ENCODE measurements at regions not wholly inside any gene's neighbourhood (a gene's known extent, or its start where the extent isn't known, plus 50 kb on each side); places are given as distances from the start of the nearest gene placed in this dataset.

DNA sequence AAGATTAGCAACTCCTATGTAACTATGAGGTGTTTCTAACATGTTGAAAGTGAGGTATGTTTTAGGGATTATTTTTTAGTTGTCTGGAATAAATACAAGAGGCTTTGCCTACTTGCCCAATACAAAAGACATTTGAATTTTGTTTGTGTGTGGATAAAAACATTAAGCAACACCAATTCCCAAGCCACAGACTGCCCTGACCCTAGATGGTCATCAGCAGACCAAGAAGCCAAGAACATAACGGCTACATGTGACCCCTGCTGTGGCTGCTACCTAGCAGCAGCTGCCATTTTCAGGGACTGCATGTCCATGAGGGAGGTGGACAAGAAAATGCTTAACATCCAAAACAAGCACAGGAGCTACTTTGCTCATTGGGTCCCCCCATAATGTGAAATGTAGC is 70.5 kb upstream of the QRFPR start:
- no peak for TF ChIP-seq CTCF (IDR thresholded peaks at IDR 0.05; ENCODE audit: borderline replicate concordance, extremely low read depth, insufficient read depth)
- Histone ChIP-seq H3K27ac (ENCODE audit: low read depth in 2 of 2, low read length in 2 of 2) (no peak overlapping the region), H3K4me1 (ENCODE audit: control insufficient read depth in 2 of 3, insufficient read depth in 2 of 3, low read depth in 1 of 3, low read length in 3 of 3) (peaks cover 0 to 3% (median 0%) of the 10 kb centered on the region in 3 donors), H3K9ac (ENCODE audit: low read length in 3 of 3) (no peak overlapping the region), H3K4me3 (ENCODE audit: low read length in 3 of 3) (peak overlapping the region in 1 of 3 donors; percentile 50), H3K9me3 (ENCODE audit: control insufficient read depth in 2 of 3, insufficient read depth in 1 of 3, low read length in 3 of 3) (no peaks in the 10 kb centered on the region), H3K27me3 (ENCODE audit: control insufficient read depth, insufficient read depth, low read length) (no peaks in the 10 kb centered on the region), H3K36me3 (ENCODE audit: control insufficient read depth in 2 of 3, insufficient read depth in 3 of 3, low read length in 3 of 3) (no peaks in the 10 kb centered on the region)
- intact Hi-C loops (cut with DNase I), result no loop called here
- DNase-seq (no peak), FAIRE-seq (no peak)

DNA sequence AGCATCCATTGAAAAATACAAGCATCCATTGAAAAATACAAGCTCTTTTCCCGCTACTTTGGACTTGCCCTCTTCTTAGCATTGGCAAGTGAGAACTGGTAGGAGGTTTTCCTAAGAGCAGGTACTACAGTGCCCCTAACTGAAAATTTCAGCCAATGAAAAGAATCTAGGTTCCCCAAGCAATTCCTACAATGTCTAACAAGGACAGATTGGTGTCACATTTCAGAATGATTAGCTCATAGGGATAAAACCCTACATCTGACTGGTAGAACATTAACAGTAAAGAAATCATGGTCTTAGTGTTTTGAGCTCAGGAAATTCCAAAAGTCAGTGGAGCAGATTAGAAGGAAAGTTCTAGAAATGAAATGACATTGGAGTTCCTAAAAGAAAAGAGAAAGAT is 68.6 kb upstream of the QRFPR start:
- Histone ChIP-seq H3K27ac (ENCODE audit: low read depth in 2 of 2, low read length in 2 of 2) (peak overlapping the region; percentile 90 to 93), H3K9ac (ENCODE audit: low read length in 3 of 3) (no peak overlapping the region), H3K9me3 (ENCODE audit: control insufficient read depth in 2 of 3, insufficient read depth in 1 of 3, low read length in 3 of 3) (no peaks in the 10 kb centered on the region), H3K4me1 (ENCODE audit: control insufficient read depth in 2 of 3, insufficient read depth in 2 of 3, low read depth in 1 of 3, low read length in 3 of 3) (peaks cover 0 to 3% (median 0%) of the 10 kb centered on the region in 3 donors), H3K27me3 (ENCODE audit: control insufficient read depth, insufficient read depth, low read length) (no peaks in the 10 kb centered on the region), H3K36me3 (ENCODE audit: control insufficient read depth in 2 of 3, insufficient read depth in 3 of 3, low read length in 3 of 3) (no peaks in the 10 kb centered on the region), H3K4me3 (ENCODE audit: low read length in 3 of 3) (peak overlapping the region in 2 of 3 donors; percentile 39 to 50)
- intact Hi-C loops (cut with DNase I), result no loop called here
- TF ChIP-seq CTCF (IDR thresholded peaks at IDR 0.05; ENCODE audit: borderline replicate concordance, extremely low read depth, insufficient read depth), result no peak
- FAIRE-seq (peak; percentile 38), DNase-seq (peak in 2 of 5 donors; percentile 73 to 82)

- FAIRE-seq (peak; percentile 41), DNase-seq (peak in 2 of 5 donors; percentile 6 to 23)
These were observed 67.4 kb upstream of the QRFPR start for GRCh38 chr4:121448231-121448630.

More at GRCh38 chr4:121448231-121448630, 67.4 kb upstream of the QRFPR start:
- no peak for TF ChIP-seq CTCF (IDR thresholded peaks at IDR 0.05; ENCODE audit: borderline replicate concordance, extremely low read depth, insufficient read depth)
- Histone ChIP-seq H3K27me3 (ENCODE audit: control insufficient read depth, insufficient read depth, low read length) (no peaks in the 10 kb centered on the region), H3K9me3 (ENCODE audit: control insufficient read depth in 2 of 3, insufficient read depth in 1 of 3, low read length in 3 of 3) (no peaks in the 10 kb centered on the region), H3K27ac (ENCODE audit: low read depth in 2 of 2, low read length in 2 of 2) (peak overlapping the region in 1 of 2 donors; percentile 69), H3K36me3 (ENCODE audit: control insufficient read depth in 2 of 3, insufficient read depth in 3 of 3, low read length in 3 of 3) (no peaks in the 10 kb centered on the region), H3K4me1 (ENCODE audit: control insufficient read depth in 2 of 3, insufficient read depth in 2 of 3, low read depth in 1 of 3, low read length in 3 of 3) (peaks cover 0 to 3% (median 0%) of the 10 kb centered on the region in 3 donors), H3K9ac (ENCODE audit: low read length in 3 of 3) (no peak overlapping the region), H3K4me3 (ENCODE audit: low read length in 3 of 3) (peak overlapping the region in 2 of 3 donors; percentile 39 to 50)
- intact Hi-C loops (cut with DNase I), result no loop called here

Data from kidney (tissue), 13 donors.